CD4-positive, CD25-positive, alpha-beta regulatory T cell (primary cell): ENCODE measurements at regions not wholly inside any gene's neighbourhood (a gene's known extent, or its start where the extent isn't known, plus 50 kb on each side); places are given as distances from the start of the nearest gene placed in this dataset.
"Not testable (repeated sequence)": the region's sequence is repeated elsewhere in the genome, so short reads cannot be mapped to it uniquely, and the experiment has no call there.

Experiments used
- ATAC-seq, 2 donors: fragments of 150-1000 bp; cut with Tn5 transposase; one replicate each; pipeline ENCODE4 v1.10.0; 2021; ENCODE audit warnings: low read depth in 2 of 2, moderate number of reproducible peaks in 2 of 2, moderate library complexity in 1 of 2
- DNase-seq, 3 donors: peaks; one replicate each; pipeline versions ENCODE4 v3.0.0 to v3.0.0-alpha.2; 2012 to 2022; ENCODE audit warnings: mixed read lengths in 1 of 3
- H3K27ac ChIP-seq: one replicate; pipeline ENCODE4 v1.7.0; 2013; ENCODE audit warnings: mild to moderate bottlenecking, low read length; ENCODE audit not compliant: insufficient read depth, poor library complexity, severe bottlenecking
- H3K27me3 ChIP-seq: one replicate; pipeline ENCODE4 v1.7.0; 2013; ENCODE audit warnings: low read length; ENCODE audit not compliant: control insufficient read depth, insufficient read depth
- H3K36me3 ChIP-seq: one replicate; pipeline ENCODE4 v1.7.0; 2013; ENCODE audit warnings: mild to moderate bottlenecking, low read length, moderate library complexity; ENCODE audit not compliant: control insufficient read depth, insufficient read depth
- H3K4me1 ChIP-seq: 2 replicates; pipeline ENCODE4 v1.7.0; 2013; ENCODE audit warnings: mild to moderate bottlenecking, low read length; ENCODE audit not compliant: insufficient read depth, control insufficient read depth, poor library complexity, severe bottlenecking
- H3K4me3 ChIP-seq: one replicate; pipeline ENCODE4 v1.7.0; 2013; ENCODE audit warnings: low read depth, mild to moderate bottlenecking, low read length, moderate library complexity
- H3K9me3 ChIP-seq, 2 experiments: 1 replicate in 1 of 2; 2 replicates in 1 of 2; pipeline ENCODE4 v1.7.0; 2013; ENCODE audit warnings: low read length in 2 of 2, mild to moderate bottlenecking in 1 of 2, moderate library complexity in 1 of 2; ENCODE audit not compliant: control insufficient read depth in 2 of 2
- H3K27ac Mint-ChIP-seq, 3 donors: one replicate each; pipeline ENCODE4 v1.8.0; 2020 to 2022; ENCODE audit warnings: mild to moderate bottlenecking in 3 of 3, mixed read lengths in 3 of 3, moderate library complexity in 2 of 3
- H3K27me3 Mint-ChIP-seq: one replicate; pipeline ENCODE4 v1.8.0; 2022; ENCODE audit warnings: mild to moderate bottlenecking, mixed read lengths
- H3K36me3 Mint-ChIP-seq: one replicate; pipeline ENCODE4 v1.8.0; 2020; ENCODE audit warnings: mixed read lengths
- H3K4me1 Mint-ChIP-seq, 4 donors: one replicate each; pipeline ENCODE4 v1.8.0; 2020 to 2022; ENCODE audit warnings: mixed read lengths in 4 of 4, mild to moderate bottlenecking in 1 of 4
- H3K4me3 Mint-ChIP-seq, 4 donors: one replicate each; pipeline ENCODE4 v1.8.0; 2020 to 2022; ENCODE audit warnings: mild to moderate bottlenecking in 4 of 4, mixed read lengths in 4 of 4, moderate library complexity in 3 of 4
- H3K9me3 Mint-ChIP-seq, 7 donors: one replicate each; pipeline ENCODE4 v1.8.0; 2020 to 2022; ENCODE audit warnings: mixed read lengths in 7 of 7, mild to moderate bottlenecking in 3 of 7, moderate library complexity in 2 of 7

- no peaks in the 10 kb centered on the region for H3K4me1 ChIP-seq
- no peak overlapping the region for H3K4me3 ChIP-seq
- Mint-ChIP-seq H3K4me1 (no peaks in the 10 kb centered on the region), H3K4me3 (no peak overlapping the region), H3K9me3 (peaks cover 0 to 5% (median 0%) of the 10 kb centered on the region in 7 donors), H3K27me3 (no peaks in the 10 kb centered on the region), H3K36me3 (no peaks in the 10 kb centered on the region), H3K27ac (no peak overlapping the region)
- no peaks in the 10 kb centered on the region for H3K9me3 ChIP-seq
- DNase-seq (no peak), ATAC-seq (no peak)
- H3K27me3 ChIP-seq, result peaks cover 1% of the 10 kb centered on the region
- H3K27ac ChIP-seq, result no peak overlapping the region
- H3K36me3 ChIP-seq, result no peaks in the 10 kb centered on the region
Observed at GRCh38 chr2:144642856-144643255, 122.9 kb upstream of the ZEB2 start.

- H3K4me1 Mint-ChIP-seq, result no peaks in the 10 kb centered on the region
- no peaks in the 10 kb centered on the region for H3K4me1 ChIP-seq
- no peak overlapping the region for H3K4me3 Mint-ChIP-seq
- H3K27me3 Mint-ChIP-seq, result no peaks in the 10 kb centered on the region
- peaks cover 1% of the 10 kb centered on the region for H3K27me3 ChIP-seq
- peaks cover 0 to 8% (median 3%) of the 10 kb centered on the region in 7 donors for H3K9me3 Mint-ChIP-seq
- no peak for DNase-seq
- no peaks in the 10 kb centered on the region for H3K36me3 Mint-ChIP-seq
- H3K27ac ChIP-seq, result no peak overlapping the region
- H3K4me3 ChIP-seq, result no peak overlapping the region
- no peak for ATAC-seq
- H3K9me3 ChIP-seq, result no peaks in the 10 kb centered on the region
- no peak overlapping the region for H3K27ac Mint-ChIP-seq
- no peaks in the 10 kb centered on the region for H3K36me3 ChIP-seq
Observed at GRCh38 chr2:144642131-144642530, 122.2 kb upstream of the ZEB2 start.

- H3K4me3 Mint-ChIP-seq, H3K36me3 Mint-ChIP-seq, H3K4me3 ChIP-seq, H3K9me3 ChIP-seq, H3K36me3 ChIP-seq, H3K4me1 Mint-ChIP-seq, H3K27me3 Mint-ChIP-seq, H3K27ac Mint-ChIP-seq, DNase-seq, ATAC-seq, H3K27me3 ChIP-seq, H3K4me1 ChIP-seq, H3K27ac ChIP-seq: not testable (repeated sequence)
- H3K9me3 Mint-ChIP-seq, result peaks cover 2 to 10% (median 9%) of the 10 kb centered on the region in 7 donors
Observed at GRCh38 chr2:144638250-144638649, 118.3 kb upstream of the ZEB2 start.

GRCh38 chr2:144636860-144637259, 116.9 kb upstream of the ZEB2 start:
- H3K27me3 Mint-ChIP-seq, ATAC-seq, H3K4me3 Mint-ChIP-seq, H3K4me3 ChIP-seq, H3K27me3 ChIP-seq, H3K4me1 ChIP-seq, H3K9me3 ChIP-seq, DNase-seq, H3K36me3 Mint-ChIP-seq, H3K36me3 ChIP-seq, H3K4me1 Mint-ChIP-seq, H3K27ac ChIP-seq, H3K27ac Mint-ChIP-seq: not testable (repeated sequence)
- peaks cover 2 to 11% (median 9%) of the 10 kb centered on the region in 7 donors for H3K9me3 Mint-ChIP-seq

- Histone ChIP-seq H3K4me3 (no peak overlapping the region), H3K9me3 (no peaks in the 10 kb centered on the region), H3K27ac (no peak overlapping the region), H3K4me1 (no peaks in the 10 kb centered on the region), H3K27me3 (no peaks in the 10 kb centered on the region), H3K36me3 (no peaks in the 10 kb centered on the region)
- no peak for ATAC-seq
- Mint-ChIP-seq H3K4me3 (no peak overlapping the region), H3K4me1 (no peaks in the 10 kb centered on the region), H3K36me3 (no peaks in the 10 kb centered on the region), H3K9me3 (peaks cover 2 to 10% (median 6%) of the 10 kb centered on the region in 7 donors), H3K27me3 (peaks cover 5% of the 10 kb centered on the region), H3K27ac (no peak overlapping the region)
- DNase-seq, result no peak
Observed at GRCh38 chr2:144632809-144633208, 112.9 kb upstream of the ZEB2 start.

- Mint-ChIP-seq H3K27me3 (peaks cover 11% of the 10 kb centered on the region), H3K4me3 (no peak overlapping the region), H3K4me1 (no peaks in the 10 kb centered on the region), H3K36me3 (no peaks in the 10 kb centered on the region), H3K9me3 (peaks cover 0 to 7% (median 4%) of the 10 kb centered on the region in 7 donors), H3K27ac (no peak overlapping the region)
- Histone ChIP-seq H3K36me3 (no peaks in the 10 kb centered on the region), H3K27ac (no peak overlapping the region), H3K4me3 (no peak overlapping the region), H3K9me3 (no peaks in the 10 kb centered on the region), H3K4me1 (no peaks in the 10 kb centered on the region), H3K27me3 (peaks cover 3% of the 10 kb centered on the region)
- ATAC-seq (no peak), DNase-seq (no peak)
Observed at GRCh38 chr2:144631636-144632035, 111.7 kb upstream of the ZEB2 start.

GRCh38 chr2:144630459-144631215, 110.7 kb upstream of the ZEB2 start:
- ATAC-seq (no peak), DNase-seq (peak in 1 of 3 donors; percentile 1)
- H3K36me3 Mint-ChIP-seq, result no peaks in the 10 kb centered on the region
- H3K27me3 Mint-ChIP-seq, result peaks cover 8% of the 10 kb centered on the region
- no peak overlapping the region for H3K27ac Mint-ChIP-seq
- no peak overlapping the region for H3K4me3 Mint-ChIP-seq
- H3K27ac ChIP-seq, result no peak overlapping the region
- H3K27me3 ChIP-seq, result peaks cover 3% of the 10 kb centered on the region
- H3K4me3 ChIP-seq, result no peak overlapping the region
- H3K4me1 ChIP-seq, result no peaks in the 10 kb centered on the region
- no peaks in the 10 kb centered on the region for H3K9me3 ChIP-seq
- H3K9me3 Mint-ChIP-seq, result peaks cover 0 to 4% (median 2%) of the 10 kb centered on the region in 7 donors
- H3K4me1 Mint-ChIP-seq, result no peaks in the 10 kb centered on the region
- H3K36me3 ChIP-seq, result no peaks in the 10 kb centered on the region

- Mint-ChIP-seq H3K27me3 (peaks cover 6% of the 10 kb centered on the region), H3K4me3 (no peak overlapping the region), H3K36me3 (no peaks in the 10 kb centered on the region), H3K9me3 (peaks cover 0 to 4% (median 0%) of the 10 kb centered on the region in 7 donors), H3K27ac (no peak overlapping the region), H3K4me1 (no peaks in the 10 kb centered on the region)
- no peaks in the 10 kb centered on the region for H3K4me1 ChIP-seq
- H3K4me3 ChIP-seq, result no peak overlapping the region
- H3K27me3 ChIP-seq, result peaks cover 3% of the 10 kb centered on the region
- no peaks in the 10 kb centered on the region for H3K36me3 ChIP-seq
- DNase-seq (no peak), ATAC-seq (no peak)
- no peaks in the 10 kb centered on the region for H3K9me3 ChIP-seq
- no peak overlapping the region for H3K27ac ChIP-seq
Observed at GRCh38 chr2:144629935-144630334, 110.0 kb upstream of the ZEB2 start.
